GM23248 (cell line): ENCODE measurements at regions not wholly inside any gene's neighbourhood (a gene's known extent, or its start where the extent isn't known, plus 50 kb on each side); places are given as distances from the start of the nearest gene placed in this dataset.

Source experiments
- EZH2 ChIP-seq: fragments of 200-600 bp; sonication (generic); IDR thresholded peaks from 2 replicates; pipeline ENCODE4 v1.6.1; 2018; ENCODE audit warnings: antibody characterized with exemption, mild to moderate bottlenecking; ENCODE audit not compliant: insufficient read depth, poor library complexity, severe bottlenecking
- EZH2phosphoT487 ChIP-seq: fragments of 200-600 bp; sonication (generic); IDR thresholded peaks from 2 replicates; pipeline ENCODE4 v1.6.1; 2018; ENCODE audit warnings: antibody characterized with exemption, moderate library complexity, mild to moderate bottlenecking, low read depth; ENCODE audit not compliant: insufficient read depth

DNA sequence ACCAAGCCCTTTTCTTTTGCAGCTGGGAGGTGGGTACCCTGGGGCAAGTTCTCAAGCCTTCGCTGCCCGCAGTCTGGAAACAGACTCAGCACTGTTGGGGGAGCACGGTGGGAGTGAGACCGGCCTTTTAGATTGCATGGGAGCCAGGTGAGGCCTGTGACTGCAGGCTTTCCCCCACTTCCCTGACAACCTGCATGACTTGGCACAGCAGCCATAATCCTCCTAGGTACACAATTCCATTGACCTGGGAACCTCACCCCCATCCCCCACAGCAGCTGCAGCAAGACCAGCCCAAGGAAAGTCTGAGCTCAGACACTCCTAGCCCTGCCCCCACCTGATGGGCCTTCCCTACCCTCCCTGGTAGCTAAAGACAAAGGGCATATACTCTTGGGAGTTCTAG lies 52.2 kb upstream of the CCDC80 start:
- TF ChIP-seq EZH2phosphoT487 (no peak), EZH2 (no peak)
